HUES48 (cell line): ENCODE measurements at regions not wholly inside any gene's neighbourhood (a gene's known extent, or its start where the extent isn't known, plus 50 kb on each side); places are given as distances from the start of the nearest gene placed in this dataset.

Experiments
- H3K27ac ChIP-seq: one replicate; pipeline ENCODE4 v1.7.0; 2013; ENCODE audit warnings: low read depth, low read length, inconsistent platforms
- H3K27me3 ChIP-seq: 2 replicates; pipeline ENCODE4 v1.6.1; 2013; ENCODE audit warnings: mild to moderate bottlenecking, low read length; ENCODE audit not compliant: control insufficient read depth, insufficient read depth
- H3K36me3 ChIP-seq: 2 replicates; pipeline ENCODE4 v1.6.1; 2013; ENCODE audit warnings: low read length; ENCODE audit not compliant: control insufficient read depth, insufficient read depth
- H3K4me1 ChIP-seq: 2 replicates; pipeline ENCODE4 v1.6.1; 2013; ENCODE audit warnings: mild to moderate bottlenecking, low read length; ENCODE audit not compliant: control insufficient read depth, insufficient read depth
- H3K4me3 ChIP-seq: 2 replicates; pipeline ENCODE4 v1.5.1; 2013; ENCODE audit warnings: mild to moderate bottlenecking, low read depth, low read length
- H3K9ac ChIP-seq: 2 replicates; pipeline ENCODE4 v1.6.1; 2013; ENCODE audit warnings: mild to moderate bottlenecking, low read depth, low read length, moderate library complexity
- H3K9me3 ChIP-seq: 2 replicates; pipeline ENCODE4 v1.6.1; 2013; ENCODE audit warnings: low read length; ENCODE audit not compliant: control insufficient read depth, insufficient read depth

DNA sequence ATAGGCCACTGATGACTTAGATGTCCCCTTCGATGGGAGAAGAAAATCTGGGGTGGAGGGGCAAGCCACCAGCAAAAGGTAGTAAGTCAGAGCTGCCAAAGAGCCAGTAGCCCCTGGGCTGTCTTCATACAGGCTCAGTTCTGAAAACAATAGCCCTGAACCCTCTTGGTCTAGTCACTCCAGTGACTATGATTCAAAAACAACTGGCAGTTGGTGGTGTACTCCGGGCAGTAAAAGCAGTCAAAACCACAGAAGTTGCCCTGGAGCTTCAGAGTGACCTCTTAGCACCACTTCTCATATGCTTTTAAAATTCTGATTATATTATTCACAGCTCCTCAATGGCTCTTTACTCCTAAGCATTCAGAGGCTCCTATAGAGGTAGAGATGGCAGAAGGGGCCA lies 164.3 kb upstream of the MAMLD1 start:
- peaks cover 40% of the 10 kb centered on the region for H3K9me3 ChIP-seq
- no peak overlapping the region for H3K27ac ChIP-seq

GRCh38 chrX:150199181-150199580 lies 163.9 kb upstream of the MAMLD1 start:
- H3K27ac ChIP-seq = no peak overlapping the region
- no peak overlapping the region for H3K4me3 ChIP-seq
- H3K9me3 ChIP-seq = peaks cover 39% of the 10 kb centered on the region
- no peaks in the 10 kb centered on the region for H3K36me3 ChIP-seq
- H3K27me3 ChIP-seq = no peaks in the 10 kb centered on the region
- H3K4me1 ChIP-seq = no peaks in the 10 kb centered on the region; the same call in 1 of the 2 replicates
- no peak overlapping the region for H3K9ac ChIP-seq

More for the DNA sequence above, 164.3 kb upstream of the MAMLD1 start:
- Histone ChIP-seq H3K4me1 (no peaks in the 10 kb centered on the region; the same call in 1 of the 2 replicates), H3K9ac (no peak overlapping the region), H3K27me3 (no peaks in the 10 kb centered on the region), H3K4me3 (no peak overlapping the region), H3K36me3 (no peaks in the 10 kb centered on the region)

- no peaks in the 10 kb centered on the region; the same call in 1 of the 2 replicates for H3K4me1 ChIP-seq
- H3K27ac ChIP-seq = no peak overlapping the region
These were observed 163.3 kb upstream of the MAMLD1 start for GRCh38 chrX:150199803-150200202.

DNA sequence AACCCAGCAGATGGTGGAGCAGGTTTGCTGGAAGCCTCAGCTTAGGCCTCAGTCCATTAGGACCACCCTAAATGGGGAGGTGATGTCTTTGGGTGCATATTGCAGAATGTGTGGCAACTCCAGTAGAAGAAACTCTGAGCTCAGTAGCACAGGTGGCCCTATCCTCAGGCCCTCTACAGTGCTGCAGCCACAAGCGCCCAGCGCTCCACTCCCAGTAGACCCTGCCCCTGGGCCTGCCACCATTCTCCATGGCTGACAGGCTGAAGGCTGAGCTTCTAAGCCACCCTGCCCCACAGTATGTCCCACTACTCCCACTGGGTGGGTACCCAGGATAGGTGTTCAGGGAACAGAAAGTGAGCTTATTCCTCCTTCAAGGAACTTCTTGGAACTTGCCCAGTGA lies 162.8 kb upstream of the MAMLD1 start:
- Histone ChIP-seq H3K27ac (no peak overlapping the region), H3K9me3 (peaks cover 32% of the 10 kb centered on the region), H3K36me3 (no peaks in the 10 kb centered on the region), H3K9ac (no peak overlapping the region), H3K4me3 (no peak overlapping the region), H3K4me1 (no peaks in the 10 kb centered on the region; the same call in 1 of the 2 replicates), H3K27me3 (no peaks in the 10 kb centered on the region)

More at GRCh38 chrX:150199803-150200202, 163.3 kb upstream of the MAMLD1 start:
- H3K9me3 ChIP-seq = peaks cover 35% of the 10 kb centered on the region
- no peak overlapping the region for H3K9ac ChIP-seq
- H3K27me3 ChIP-seq = no peaks in the 10 kb centered on the region
- H3K4me3 ChIP-seq = no peak overlapping the region
- no peaks in the 10 kb centered on the region for H3K36me3 ChIP-seq

DNA sequence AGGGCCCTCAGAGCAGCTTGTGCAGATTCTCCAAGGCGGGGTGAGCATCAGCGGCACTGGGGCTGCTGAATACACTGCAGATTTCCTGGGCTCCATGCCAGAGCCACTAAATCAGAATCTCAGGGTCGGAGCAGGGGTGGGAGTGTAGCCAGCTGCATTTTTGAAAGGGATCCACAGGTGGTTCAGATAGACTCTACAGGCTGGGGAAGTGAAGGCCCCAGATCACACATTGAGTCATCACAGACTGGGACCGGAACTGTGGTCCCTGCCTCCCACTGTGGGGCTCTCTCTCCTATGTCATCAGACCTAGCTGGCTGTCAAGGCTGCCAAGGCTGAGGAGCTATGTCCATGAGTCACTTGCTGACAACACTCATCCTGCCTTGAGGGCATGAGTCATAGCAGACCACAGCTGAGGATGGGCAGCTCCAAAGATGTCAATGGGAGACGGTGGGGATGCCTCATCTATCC lies 162.3 kb upstream of the MAMLD1 start:
- no peaks in the 10 kb centered on the region for H3K36me3 ChIP-seq
- no peak overlapping the region for H3K27ac ChIP-seq
- no peaks in the 10 kb centered on the region for H3K27me3 ChIP-seq
- no peak overlapping the region for H3K4me3 ChIP-seq
- H3K9me3 ChIP-seq = peaks cover 28% of the 10 kb centered on the region
- no peaks in the 10 kb centered on the region; the same call in 1 of the 2 replicates for H3K4me1 ChIP-seq
- H3K9ac ChIP-seq = no peak overlapping the region

DNA sequence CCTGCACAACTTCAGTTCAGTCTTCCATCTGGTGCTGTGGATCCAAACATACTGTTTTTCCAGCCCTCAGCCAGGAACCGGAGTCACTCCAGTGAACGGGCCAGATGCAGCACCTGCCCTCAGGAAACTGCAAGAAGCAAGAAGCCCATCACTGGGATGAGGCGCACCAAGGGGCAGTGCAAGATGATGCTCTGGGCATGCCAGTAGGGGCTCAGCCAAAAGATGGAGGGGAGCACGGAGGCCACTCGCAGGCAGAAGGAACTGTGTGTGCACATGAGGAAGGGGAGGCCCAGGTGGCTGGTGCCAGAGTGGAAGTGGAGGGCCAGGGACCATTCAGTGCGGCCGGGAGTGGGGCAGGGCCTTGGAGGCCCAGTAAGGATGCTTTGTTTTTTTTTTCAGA lies 161.7 kb upstream of the MAMLD1 start:
- Histone ChIP-seq H3K36me3 (no peaks in the 10 kb centered on the region), H3K4me3 (no peak overlapping the region), H3K27ac (no peak overlapping the region), H3K27me3 (no peaks in the 10 kb centered on the region), H3K9ac (no peak overlapping the region), H3K4me1 (no peaks in the 10 kb centered on the region), H3K9me3 (peaks cover 23% of the 10 kb centered on the region)

GRCh38 chrX:150201841-150202240 lies 161.3 kb upstream of the MAMLD1 start:
- H3K9ac ChIP-seq = no peak overlapping the region
- H3K4me1 ChIP-seq = no peaks in the 10 kb centered on the region
- H3K9me3 ChIP-seq = peaks cover 23% of the 10 kb centered on the region
- H3K27ac ChIP-seq = no peak overlapping the region
- H3K27me3 ChIP-seq = no peaks in the 10 kb centered on the region
- no peak overlapping the region for H3K4me3 ChIP-seq
- no peaks in the 10 kb centered on the region for H3K36me3 ChIP-seq

DNA sequence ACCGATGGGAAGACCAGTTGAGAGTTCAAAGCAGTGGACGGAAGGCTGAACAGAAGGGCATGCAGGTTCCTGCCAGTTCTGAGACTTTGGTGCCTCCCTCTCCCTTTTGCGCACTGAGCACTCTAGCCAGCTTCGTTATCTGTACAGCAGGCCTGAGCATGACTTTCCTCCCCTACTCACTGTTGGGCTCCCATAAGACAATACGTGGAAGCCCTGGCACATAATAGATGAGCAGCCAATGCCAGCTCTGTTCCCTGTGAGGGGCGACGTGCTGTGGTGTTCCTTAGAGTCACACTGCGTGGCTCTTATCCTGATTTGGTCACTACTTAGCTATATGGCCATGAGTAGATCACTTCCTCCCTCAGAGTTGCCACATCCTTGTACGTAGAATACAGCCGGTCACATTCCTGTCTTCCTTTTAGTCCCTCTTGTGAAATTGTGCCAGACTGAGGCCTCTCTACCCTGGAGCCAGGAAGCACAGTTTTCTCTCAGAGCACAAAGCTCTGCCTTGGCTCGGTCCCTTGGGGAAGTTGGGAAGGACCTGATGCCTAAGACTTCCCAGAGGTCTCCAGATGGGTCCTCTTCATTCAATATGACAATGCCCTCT lies 160.4 kb upstream of the MAMLD1 start:
- Histone ChIP-seq H3K4me1 (no peaks in the 10 kb centered on the region), H3K9ac (no peak overlapping the region), H3K4me3 (no peak overlapping the region), H3K36me3 (no peaks in the 10 kb centered on the region), H3K27me3 (no peaks in the 10 kb centered on the region), H3K27ac (no peak overlapping the region), H3K9me3 (peaks cover 21% of the 10 kb centered on the region)

GRCh38 chrX:150203248-150203645 lies 159.9 kb upstream of the MAMLD1 start:
- Histone ChIP-seq H3K36me3 (no peaks in the 10 kb centered on the region), H3K27me3 (no peaks in the 10 kb centered on the region), H3K9ac (no peak overlapping the region), H3K9me3 (peaks cover 18% of the 10 kb centered on the region), H3K4me3 (no peak overlapping the region), H3K4me1 (no peaks in the 10 kb centered on the region), H3K27ac (no peak overlapping the region)

- peaks cover 11% of the 10 kb centered on the region for H3K9me3 ChIP-seq
- H3K27me3 ChIP-seq = no peaks in the 10 kb centered on the region
- H3K27ac ChIP-seq = no peak overlapping the region
- H3K4me3 ChIP-seq = no peak overlapping the region
- H3K4me1 ChIP-seq = no peaks in the 10 kb centered on the region
- no peaks in the 10 kb centered on the region for H3K36me3 ChIP-seq
- H3K9ac ChIP-seq = no peak overlapping the region
These were observed 158.1 kb upstream of the MAMLD1 start for GRCh38 chrX:150205011-150205410.

DNA sequence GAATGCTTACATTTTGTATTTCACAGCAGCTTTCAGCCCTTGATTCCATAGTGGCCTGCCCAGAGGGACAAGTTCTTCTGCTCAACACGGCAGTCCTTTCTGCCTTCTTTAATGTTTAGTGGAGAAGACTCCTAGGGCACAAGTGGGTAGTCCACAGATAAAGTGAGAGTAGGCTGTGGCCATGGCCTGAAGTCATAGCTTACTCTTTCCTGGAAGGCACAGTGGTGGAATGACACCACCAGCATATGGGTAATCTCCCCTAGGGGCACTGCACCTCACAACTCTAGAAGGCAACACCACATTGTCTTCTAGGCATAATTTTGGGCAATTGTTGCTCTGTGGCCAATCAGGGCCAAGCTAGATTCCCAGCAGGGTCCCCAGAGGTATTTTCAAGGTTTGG lies 155.4 kb upstream of the MAMLD1 start:
- Histone ChIP-seq H3K36me3 (no peaks in the 10 kb centered on the region), H3K4me3 (no peak overlapping the region), H3K9me3 (peaks cover 12% of the 10 kb centered on the region; the same call in 1 of the 2 replicates), H3K27me3 (no peaks in the 10 kb centered on the region), H3K9ac (no peak overlapping the region), H3K4me1 (no peaks in the 10 kb centered on the region; the same call in 1 of the 2 replicates), H3K27ac (no peak overlapping the region)
